Esophagus squamous epithelium (tissue), 4 donors: ENCODE measurements at regions not wholly inside any gene's neighbourhood (a gene's known extent, or its start where the extent isn't known, plus 50 kb on each side); places are given as distances from the start of the nearest gene placed in this dataset.

Experiments used
- CTCF ChIP-seq, 6 experiments: fragments of 450-650 bp in 4 of 6; fragments of 200-600 bp in 2 of 6; sonication (generic) in 2 of 6; IDR thresholded peaks; one replicate each; pipeline ENCODE4 v1.5.1; 2016 to 2019; ENCODE audit warnings: antibody characterized with exemption in 6 of 6, mild to moderate bottlenecking in 4 of 6, moderate library complexity in 4 of 6
- POLR2A ChIP-seq, 4 donors: fragments of 450-650 bp; IDR thresholded peaks; one replicate each; pipeline ENCODE4 v1.6.1; 2017; ENCODE audit warnings: antibody characterized with exemption in 4 of 4, mild to moderate bottlenecking in 4 of 4, moderate library complexity in 3 of 4

GRCh38 chr20:16209951-16210361 lies 363.3 kb downstream of the KIF16B start:
- no peak for TF ChIP-seq POLR2A (IDR thresholded peaks at IDR 0.05)
- no peak for TF ChIP-seq CTCF (IDR thresholded peaks at IDR 0.05)
